Nephron progenitor cell (in vitro differentiated cells): ENCODE measurements at regions not wholly inside any gene's neighbourhood (a gene's known extent, or its start where the extent isn't known, plus 50 kb on each side); places are given as distances from the start of the nearest gene placed in this dataset.

Experiments used
- DNase-seq: peaks from one replicate; pipeline ENCODE4 v3.0.0; 2021
- H3K27ac Mint-ChIP-seq: 2 replicates; pipeline ENCODE4 v1.8.0; 2021; ENCODE audit warnings: mild to moderate bottlenecking, moderate library complexity, mixed read lengths
- H3K27me3 Mint-ChIP-seq: 2 replicates; pipeline ENCODE4 v1.8.0; 2021; ENCODE audit warnings: mild to moderate bottlenecking, low read depth, mixed read lengths; ENCODE audit not compliant: poor library complexity
- H3K36me3 Mint-ChIP-seq: 2 replicates; pipeline ENCODE4 v1.8.0; 2021; ENCODE audit warnings: low read depth, mixed read lengths
- H3K4me1 Mint-ChIP-seq: 2 replicates; pipeline ENCODE4 v1.8.0; 2021; ENCODE audit warnings: mixed read lengths
- H3K4me3 Mint-ChIP-seq: 2 replicates; pipeline ENCODE4 v1.8.0; 2021; ENCODE audit warnings: mild to moderate bottlenecking, moderate library complexity, mixed read lengths
- H3K9me3 Mint-ChIP-seq: 2 replicates; pipeline ENCODE4 v1.8.0; 2021; ENCODE audit warnings: mild to moderate bottlenecking, moderate library complexity, mixed read lengths
- TF ChIP-seq, protein P1 (sequence below): fragments of 200-600 bp; sonication (generic); IDR thresholded peaks from 2 replicates; pipeline ENCODE4 v1.5.0; 2021; ENCODE audit warnings: antibody characterized with exemption

DNA sequence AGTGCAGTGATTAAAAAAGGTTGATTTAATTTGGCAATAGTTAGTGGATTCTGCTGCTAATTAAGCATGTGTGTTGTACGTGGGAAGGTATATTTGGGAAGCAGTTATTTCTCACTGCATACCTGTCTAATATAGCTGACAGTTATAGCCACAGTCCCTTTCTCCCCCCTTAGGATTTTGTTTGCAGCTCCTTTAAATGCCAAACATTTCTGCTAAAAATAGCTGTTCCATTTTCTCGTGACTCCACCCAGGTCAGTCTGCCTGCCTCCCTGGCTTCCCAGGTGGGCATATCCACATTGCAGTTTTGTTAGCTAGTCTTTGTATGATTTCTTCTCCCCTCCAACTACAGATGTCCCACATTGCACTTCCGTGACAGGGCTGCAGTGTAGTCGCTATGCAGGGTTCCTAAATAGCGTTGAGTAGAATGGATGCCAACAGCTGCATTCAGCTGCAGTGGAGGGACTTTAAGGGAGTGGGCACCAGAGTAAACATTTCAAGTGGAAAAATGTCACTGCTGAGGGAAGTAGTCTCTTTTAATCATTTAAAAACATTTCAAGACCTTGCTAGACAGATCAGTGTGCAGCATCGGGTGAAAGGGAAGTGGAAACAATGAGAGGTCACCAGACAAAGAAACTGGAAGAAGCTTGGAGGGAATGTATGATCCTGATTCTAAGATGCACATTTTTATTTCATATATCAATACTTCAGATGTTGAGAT, 326.3 kb downstream of the RAPGEF2 start:
- Mint-ChIP-seq H3K9me3 (no peaks in the 10 kb centered on the region), H3K27me3 (peaks cover 3% of the 10 kb centered on the region), H3K36me3 (no peaks in the 10 kb centered on the region), H3K4me1 (peaks cover 10% of the 10 kb centered on the region), H3K4me3 (no peak overlapping the region), H3K27ac (peak overlapping the region; percentile 22)
- DNase-seq, result no peak
- TF ChIP-seq, protein P1, sequence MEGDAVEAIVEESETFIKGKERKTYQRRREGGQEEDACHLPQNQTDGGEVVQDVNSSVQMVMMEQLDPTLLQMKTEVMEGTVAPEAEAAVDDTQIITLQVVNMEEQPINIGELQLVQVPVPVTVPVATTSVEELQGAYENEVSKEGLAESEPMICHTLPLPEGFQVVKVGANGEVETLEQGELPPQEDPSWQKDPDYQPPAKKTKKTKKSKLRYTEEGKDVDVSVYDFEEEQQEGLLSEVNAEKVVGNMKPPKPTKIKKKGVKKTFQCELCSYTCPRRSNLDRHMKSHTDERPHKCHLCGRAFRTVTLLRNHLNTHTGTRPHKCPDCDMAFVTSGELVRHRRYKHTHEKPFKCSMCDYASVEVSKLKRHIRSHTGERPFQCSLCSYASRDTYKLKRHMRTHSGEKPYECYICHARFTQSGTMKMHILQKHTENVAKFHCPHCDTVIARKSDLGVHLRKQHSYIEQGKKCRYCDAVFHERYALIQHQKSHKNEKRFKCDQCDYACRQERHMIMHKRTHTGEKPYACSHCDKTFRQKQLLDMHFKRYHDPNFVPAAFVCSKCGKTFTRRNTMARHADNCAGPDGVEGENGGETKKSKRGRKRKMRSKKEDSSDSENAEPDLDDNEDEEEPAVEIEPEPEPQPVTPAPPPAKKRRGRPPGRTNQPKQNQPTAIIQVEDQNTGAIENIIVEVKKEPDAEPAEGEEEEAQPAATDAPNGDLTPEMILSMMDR, result no peak

DNA sequence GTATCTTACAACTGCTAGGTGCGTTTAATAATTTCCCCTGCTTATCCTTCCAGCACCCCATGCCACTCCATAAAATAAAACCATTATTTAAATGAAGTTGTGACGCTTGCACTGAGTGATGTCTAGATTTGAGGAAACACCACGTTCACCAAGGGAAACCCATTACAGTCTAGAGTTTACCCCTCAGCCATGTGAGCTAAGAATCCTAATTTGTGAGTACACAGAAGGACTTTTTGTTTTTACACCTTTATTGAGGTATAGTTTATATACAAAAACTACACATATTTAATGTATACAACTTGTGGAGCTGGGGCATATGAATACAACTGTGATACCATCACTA, 326.8 kb downstream of the RAPGEF2 start:
- no peak overlapping the region for H3K4me3 Mint-ChIP-seq
- TF ChIP-seq, protein P1, result no peak
- peaks cover 3% of the 10 kb centered on the region for H3K27me3 Mint-ChIP-seq
- DNase-seq, result no peak
- H3K4me1 Mint-ChIP-seq, result peaks cover 13% of the 10 kb centered on the region
- H3K36me3 Mint-ChIP-seq, result no peaks in the 10 kb centered on the region
- no peaks in the 10 kb centered on the region for H3K9me3 Mint-ChIP-seq
- no peak overlapping the region for H3K27ac Mint-ChIP-seq

- no peak overlapping the region for H3K4me3 Mint-ChIP-seq
- DNase-seq, result no peak
- no peaks in the 10 kb centered on the region for H3K36me3 Mint-ChIP-seq
- no peaks in the 10 kb centered on the region for H3K9me3 Mint-ChIP-seq
- peaks cover 3% of the 10 kb centered on the region for H3K27me3 Mint-ChIP-seq
- TF ChIP-seq, protein P1, result no peak
- peaks cover 26% of the 10 kb centered on the region for H3K4me1 Mint-ChIP-seq
- H3K27ac Mint-ChIP-seq, result peak overlapping the region; percentile 95
Observed at GRCh38 chr4:159430896-159431295, 328.0 kb downstream of the RAPGEF2 start.

DNA sequence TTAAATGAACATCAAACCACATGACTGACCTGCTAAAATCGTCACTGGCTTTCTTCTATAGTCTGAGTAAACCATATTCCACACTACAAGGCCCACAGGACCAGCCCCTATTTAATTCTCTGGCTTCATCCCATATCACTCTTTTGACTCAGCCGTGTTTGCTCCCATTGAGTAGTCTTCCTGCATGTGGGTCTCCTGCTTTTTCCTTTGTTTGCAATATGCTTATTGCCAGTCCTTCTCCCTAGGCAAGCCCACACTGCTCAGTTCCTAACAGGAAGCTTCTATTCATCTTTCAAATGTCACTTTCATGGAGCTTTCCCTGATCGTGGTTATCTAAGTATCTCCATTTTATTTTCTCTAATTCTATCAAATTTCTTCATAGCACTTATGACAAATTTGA, 329.6 kb downstream of the RAPGEF2 start:
- Mint-ChIP-seq H3K27ac (no peak overlapping the region), H3K4me1 (peaks cover 29% of the 10 kb centered on the region), H3K36me3 (no peaks in the 10 kb centered on the region), H3K9me3 (no peaks in the 10 kb centered on the region), H3K4me3 (no peak overlapping the region), H3K27me3 (peaks cover 3% of the 10 kb centered on the region)
- TF ChIP-seq, protein P1, result no peak
- DNase-seq, result no peak

GRCh38 chr4:159433337-159433736, 330.5 kb downstream of the RAPGEF2 start:
- H3K27ac Mint-ChIP-seq, result peak overlapping the region; percentile 45
- H3K27me3 Mint-ChIP-seq, result peaks cover 3% of the 10 kb centered on the region
- TF ChIP-seq, protein P1, result no peak
- no peak for DNase-seq
- no peaks in the 10 kb centered on the region for H3K36me3 Mint-ChIP-seq
- peaks cover 25% of the 10 kb centered on the region for H3K4me1 Mint-ChIP-seq
- no peak overlapping the region for H3K4me3 Mint-ChIP-seq
- no peaks in the 10 kb centered on the region for H3K9me3 Mint-ChIP-seq
